K562 (cell line): ENCODE measurements at regions not wholly inside any gene's neighbourhood (a gene's known extent, or its start where the extent isn't known, plus 50 kb on each side); places are given as distances from the start of the nearest gene placed in this dataset.

ENCODE experiments used
- BRD4 ChIP-seq: fragments of 200-600 bp; sonication (generic); IDR thresholded peaks from 2 replicates; pipeline ENCODE4 v1.6.1; 2017; ENCODE audit warnings: inconsistent platforms
- DPF2 ChIP-seq: fragments of 450-650 bp; IDR thresholded peaks from 2 replicates; pipeline ENCODE4 v1.6.1; 2016
- FOS ChIP-seq: IDR thresholded peaks from 3 replicates; pipeline ENCODE4 v1.6.1; 2011; ENCODE audit not compliant: insufficient read length; ENCODE audit errors: extremely low read depth
- FOSL1 ChIP-seq: fragments of 200-800 bp; sonication (Bioruptor generic); conservative IDR thresholded peaks from 2 replicates; pipeline ENCODE4 v1.6.1; 2016; ENCODE audit warnings: missing genetic modification characterization, missing compliant biosample characterization
- HSF4 ChIP-seq: fragments of 250-450 bp; sonication (Bioruptor Pico); IDR thresholded peaks from 2 replicates; pipeline ENCODE4 v2.1.2; 2022; ENCODE audit warnings: mild to moderate bottlenecking, moderate library complexity, borderline replicate concordance
- KAT8 ChIP-seq: fragments of 450-650 bp; IDR thresholded peaks from 2 replicates; pipeline ENCODE4 v1.6.1; 2016; ENCODE audit warnings: low read depth, mild to moderate bottlenecking
- L3MBTL2 ChIP-seq: fragments of 450-650 bp; IDR thresholded peaks from 2 replicates; pipeline ENCODE4 v1.6.1; 2016; ENCODE audit warnings: mild to moderate bottlenecking, moderate library complexity
- NCOA2 ChIP-seq, 2 experiments: fragments of 450-650 bp; IDR thresholded peaks; 2 replicates each; pipeline ENCODE4 v1.6.1; 2018; ENCODE audit warnings: mild to moderate bottlenecking in 2 of 2, moderate library complexity in 1 of 2; ENCODE audit not compliant: partially characterized antibody in 2 of 2
- NFYB ChIP-seq: IDR thresholded peaks from 2 replicates; pipeline ENCODE4 v1.6.1; 2011; ENCODE audit warnings: mild to moderate bottlenecking, moderate library complexity; ENCODE audit not compliant: insufficient read length; ENCODE audit errors: extremely low read depth
- PML ChIP-seq: IDR thresholded peaks from 2 replicates; pipeline ENCODE4 v1.6.1; 2012; ENCODE audit warnings: low read length, inconsistent platforms
- RBM22 ChIP-seq: fragments of 200-400 bp; formaldehyde crosslinking; IDR thresholded peaks from 2 replicates; pipeline ENCODE4 v1.6.1; 2018; ENCODE audit warnings: low read length, low read depth; ENCODE audit not compliant: poor library complexity, severe bottlenecking
- RFX1 ChIP-seq: fragments of 450-650 bp; IDR thresholded peaks from 2 replicates; pipeline ENCODE4 v1.6.1; 2016; ENCODE audit warnings: mild to moderate bottlenecking, moderate library complexity
- SMARCA5 ChIP-seq: fragments of 450-650 bp; IDR thresholded peaks from 2 replicates; pipeline ENCODE4 v1.6.1; 2016
- SNIP1 ChIP-seq: fragments of 450-650 bp; IDR thresholded peaks from 2 replicates; pipeline ENCODE4 v1.7.1; 2017; ENCODE audit warnings: low read depth, mild to moderate bottlenecking
- ZFP1 ChIP-seq: fragments of 450-650 bp; formaldehyde crosslinking; IDR thresholded peaks from 2 replicates; pipeline ENCODE4 v1.4.0; 2020; ENCODE audit warnings: mild to moderate bottlenecking, mixed read lengths
- ZNF224 ChIP-seq: sonication (generic); formaldehyde crosslinking; IDR thresholded peaks from 2 replicates; pipeline ENCODE4 v1.8.0; 2022; ENCODE audit warnings: mild to moderate bottlenecking, missing genetic modification reagents
- ZNF830 ChIP-seq: fragments of 250-450 bp; sonication (Bioruptor Pico); IDR thresholded peaks from 2 replicates; pipeline ENCODE4 v1.5.0; 2021; ENCODE audit warnings: mild to moderate bottlenecking
- TF ChIP-seq, protein P1 (sequence below): fragments of 450-650 bp; IDR thresholded peaks from 2 replicates; pipeline ENCODE4 v1.6.1; 2016; ENCODE audit warnings: mild to moderate bottlenecking
- TF ChIP-seq, protein P2 (sequence below): fragments of 150-350 bp; IDR thresholded peaks from 2 replicates; pipeline ENCODE4 v1.6.1; 2014; ENCODE audit warnings: low read depth, mild to moderate bottlenecking, low read length, borderline replicate concordance
- TF ChIP-seq, protein P3 (sequence below): IDR thresholded peaks from 2 replicates; pipeline ENCODE4 v1.6.1; 2012; ENCODE audit warnings: low read depth, low read length, improper control_type of control experiment, borderline replicate concordance
- TF ChIP-seq, protein P4 (sequence below): sonication (generic); formaldehyde crosslinking; IDR thresholded peaks from 2 replicates; pipeline ENCODE4 v1.4.0; 2020; ENCODE audit warnings: mild to moderate bottlenecking, missing genetic modification reagents

DNA sequence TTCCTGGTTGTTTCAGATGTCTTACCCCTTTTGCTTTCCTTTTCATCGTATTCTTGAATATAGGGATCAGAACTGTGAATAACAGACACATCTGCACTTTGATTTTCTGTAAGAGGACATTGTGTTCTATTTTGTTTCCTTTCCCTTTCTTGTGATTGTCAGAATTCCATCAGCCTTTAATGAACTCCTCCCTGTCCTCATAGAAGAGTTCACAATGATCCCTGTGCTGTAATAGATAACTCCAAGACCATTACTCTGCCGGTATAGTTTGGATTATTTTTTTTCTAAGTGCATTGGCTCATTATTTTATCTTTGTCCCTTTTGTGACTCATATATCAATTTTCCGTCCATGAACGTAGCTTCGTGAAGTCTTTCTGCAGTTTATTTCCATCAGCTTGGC, 59.7 kb upstream of the PRDM8 start (continued):
- TF ChIP-seq, protein P1, sequence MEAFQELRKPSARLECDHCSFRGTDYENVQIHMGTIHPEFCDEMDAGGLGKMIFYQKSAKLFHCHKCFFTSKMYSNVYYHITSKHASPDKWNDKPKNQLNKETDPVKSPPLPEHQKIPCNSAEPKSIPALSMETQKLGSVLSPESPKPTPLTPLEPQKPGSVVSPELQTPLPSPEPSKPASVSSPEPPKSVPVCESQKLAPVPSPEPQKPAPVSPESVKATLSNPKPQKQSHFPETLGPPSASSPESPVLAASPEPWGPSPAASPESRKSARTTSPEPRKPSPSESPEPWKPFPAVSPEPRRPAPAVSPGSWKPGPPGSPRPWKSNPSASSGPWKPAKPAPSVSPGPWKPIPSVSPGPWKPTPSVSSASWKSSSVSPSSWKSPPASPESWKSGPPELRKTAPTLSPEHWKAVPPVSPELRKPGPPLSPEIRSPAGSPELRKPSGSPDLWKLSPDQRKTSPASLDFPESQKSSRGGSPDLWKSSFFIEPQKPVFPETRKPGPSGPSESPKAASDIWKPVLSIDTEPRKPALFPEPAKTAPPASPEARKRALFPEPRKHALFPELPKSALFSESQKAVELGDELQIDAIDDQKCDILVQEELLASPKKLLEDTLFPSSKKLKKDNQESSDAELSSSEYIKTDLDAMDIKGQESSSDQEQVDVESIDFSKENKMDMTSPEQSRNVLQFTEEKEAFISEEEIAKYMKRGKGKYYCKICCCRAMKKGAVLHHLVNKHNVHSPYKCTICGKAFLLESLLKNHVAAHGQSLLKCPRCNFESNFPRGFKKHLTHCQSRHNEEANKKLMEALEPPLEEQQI: no peak
- TF ChIP-seq, protein P2, sequence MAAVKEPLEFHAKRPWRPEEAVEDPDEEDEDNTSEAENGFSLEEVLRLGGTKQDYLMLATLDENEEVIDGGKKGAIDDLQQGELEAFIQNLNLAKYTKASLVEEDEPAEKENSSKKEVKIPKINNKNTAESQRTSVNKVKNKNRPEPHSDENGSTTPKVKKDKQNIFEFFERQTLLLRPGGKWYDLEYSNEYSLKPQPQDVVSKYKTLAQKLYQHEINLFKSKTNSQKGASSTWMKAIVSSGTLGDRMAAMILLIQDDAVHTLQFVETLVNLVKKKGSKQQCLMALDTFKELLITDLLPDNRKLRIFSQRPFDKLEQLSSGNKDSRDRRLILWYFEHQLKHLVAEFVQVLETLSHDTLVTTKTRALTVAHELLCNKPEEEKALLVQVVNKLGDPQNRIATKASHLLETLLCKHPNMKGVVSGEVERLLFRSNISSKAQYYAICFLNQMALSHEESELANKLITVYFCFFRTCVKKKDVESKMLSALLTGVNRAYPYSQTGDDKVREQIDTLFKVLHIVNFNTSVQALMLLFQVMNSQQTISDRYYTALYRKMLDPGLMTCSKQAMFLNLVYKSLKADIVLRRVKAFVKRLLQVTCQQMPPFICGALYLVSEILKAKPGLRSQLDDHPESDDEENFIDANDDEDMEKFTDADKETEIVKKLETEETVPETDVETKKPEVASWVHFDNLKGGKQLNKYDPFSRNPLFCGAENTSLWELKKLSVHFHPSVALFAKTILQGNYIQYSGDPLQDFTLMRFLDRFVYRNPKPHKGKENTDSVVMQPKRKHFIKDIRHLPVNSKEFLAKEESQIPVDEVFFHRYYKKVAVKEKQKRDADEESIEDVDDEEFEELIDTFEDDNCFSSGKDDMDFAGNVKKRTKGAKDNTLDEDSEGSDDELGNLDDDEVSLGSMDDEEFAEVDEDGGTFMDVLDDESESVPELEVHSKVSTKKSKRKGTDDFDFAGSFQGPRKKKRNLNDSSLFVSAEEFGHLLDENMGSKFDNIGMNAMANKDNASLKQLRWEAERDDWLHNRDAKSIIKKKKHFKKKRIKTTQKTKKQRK: no peak
- TF ChIP-seq KAT8 (no peak), RBM22 (no peak), FOS (no peak), SMARCA5 (0 out of 2 replicates have a peak, but pooled peaks have one; percentile 15), PML (no peak), BRD4 (no peak), NCOA2 (IDR thresholded peaks at IDR 0.05; ENCODE audit: partially characterized antibody in 2 of 2) (no peak), ZFP1 (CRISPR knock-in tag) (no peak), DPF2 (peak; percentile 76), RFX1 (no peak), SNIP1 (no peak), FOSL1 (0 out of 2 replicates have a peak, but pooled peaks have one; percentile 32), ZNF224 (CRISPR knock-in tag) (no peak), L3MBTL2 (no peak), NFYB (no peak), HSF4 (CRISPR knock-in tag) (no peak), ZNF830 (CRISPR knock-in tag) (no peak)
- TF ChIP-seq, protein P3, sequence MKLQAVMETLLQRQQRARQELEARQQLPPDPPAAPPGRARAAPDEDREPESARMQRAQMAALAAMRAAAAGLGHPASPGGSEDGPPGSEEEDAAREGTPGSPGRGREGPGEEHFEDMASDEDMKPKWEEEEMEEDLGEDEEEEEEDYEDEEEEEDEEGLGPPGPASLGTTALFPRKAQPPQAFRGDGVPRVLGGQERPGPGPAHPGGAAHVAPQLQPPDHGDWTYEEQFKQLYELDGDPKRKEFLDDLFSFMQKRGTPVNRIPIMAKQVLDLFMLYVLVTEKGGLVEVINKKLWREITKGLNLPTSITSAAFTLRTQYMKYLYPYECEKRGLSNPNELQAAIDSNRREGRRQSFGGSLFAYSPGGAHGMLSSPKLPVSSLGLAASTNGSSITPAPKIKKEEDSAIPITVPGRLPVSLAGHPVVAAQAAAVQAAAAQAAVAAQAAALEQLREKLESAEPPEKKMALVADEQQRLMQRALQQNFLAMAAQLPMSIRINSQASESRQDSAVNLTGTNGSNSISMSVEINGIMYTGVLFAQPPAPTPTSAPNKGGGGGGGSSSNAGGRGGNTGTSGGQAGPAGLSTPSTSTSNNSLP: peak; percentile 66; the same call in 1 of the 2 replicates
- TF ChIP-seq, protein P4, sequence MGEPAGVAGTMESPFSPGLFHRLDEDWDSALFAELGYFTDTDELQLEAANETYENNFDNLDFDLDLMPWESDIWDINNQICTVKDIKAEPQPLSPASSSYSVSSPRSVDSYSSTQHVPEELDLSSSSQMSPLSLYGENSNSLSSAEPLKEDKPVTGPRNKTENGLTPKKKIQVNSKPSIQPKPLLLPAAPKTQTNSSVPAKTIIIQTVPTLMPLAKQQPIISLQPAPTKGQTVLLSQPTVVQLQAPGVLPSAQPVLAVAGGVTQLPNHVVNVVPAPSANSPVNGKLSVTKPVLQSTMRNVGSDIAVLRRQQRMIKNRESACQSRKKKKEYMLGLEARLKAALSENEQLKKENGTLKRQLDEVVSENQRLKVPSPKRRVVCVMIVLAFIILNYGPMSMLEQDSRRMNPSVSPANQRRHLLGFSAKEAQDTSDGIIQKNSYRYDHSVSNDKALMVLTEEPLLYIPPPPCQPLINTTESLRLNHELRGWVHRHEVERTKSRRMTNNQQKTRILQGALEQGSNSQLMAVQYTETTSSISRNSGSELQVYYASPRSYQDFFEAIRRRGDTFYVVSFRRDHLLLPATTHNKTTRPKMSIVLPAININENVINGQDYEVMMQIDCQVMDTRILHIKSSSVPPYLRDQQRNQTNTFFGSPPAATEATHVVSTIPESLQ (CRISPR knock-in tag): no peak
